ENCODE measurements at regions not wholly inside any gene's neighbourhood (a gene's known extent, or its start where the extent isn't known, plus 50 kb on each side); places are given as distances from the start of the nearest gene placed in this dataset.

- no peak for DNase-seq (ENCODE audit: low spot score)
Measured at GRCh38 chr3:146308682-146309081, 57.8 kb upstream of the PLSCR4 start.

- no peak for DNase-seq (ENCODE audit: low spot score)
Measured at GRCh38 chr3:146308222-146308621, 57.3 kb upstream of the PLSCR4 start.

- no peak for DNase-seq (ENCODE audit: low spot score)
Measured at GRCh38 chr3:146307456-146307725, 56.5 kb upstream of the PLSCR4 start.

GRCh38 chr3:146306656-146307455 lies 56.0 kb upstream of the PLSCR4 start:
- no peak for DNase-seq (ENCODE audit: low spot score)

GRCh38 chr3:146305808-146306423 lies 55.0 kb upstream of the PLSCR4 start:
- DNase-seq (ENCODE audit: low spot score): no peak

GRCh38 chr3:146300768-146301167 lies 49.9 kb upstream of the PLSCR4 start:
- DNase-seq (ENCODE audit: low spot score): no peak

All from HuH-7 (cell line).